Adrenal gland (tissue), 5 donors: ENCODE measurements at regions not wholly inside any gene's neighbourhood (a gene's known extent, or its start where the extent isn't known, plus 50 kb on each side); places are given as distances from the start of the nearest gene placed in this dataset.

Experiments used
- CTCF ChIP-seq, 6 experiments: fragments of 450-650 bp in 4 of 6; fragments of 200-600 bp in 2 of 6; sonication (generic) in 1 of 6; IDR thresholded peaks; 1 replicate in 5 of 6; 2 replicates in 1 of 6; pipeline versions ENCODE4 v1.5.1 to v1.8.0; 2016 to 2021; ENCODE audit warnings: antibody characterized with exemption in 6 of 6, mild to moderate bottlenecking in 2 of 6, moderate library complexity in 1 of 6
- POLR2A ChIP-seq, 2 donors: fragments of 450-650 bp; IDR thresholded peaks; one replicate each; pipeline ENCODE4 v1.6.1; 2017; ENCODE audit warnings: antibody characterized with exemption in 2 of 2, mild to moderate bottlenecking in 2 of 2, moderate library complexity in 1 of 2
- donor health status: DM: no; HTN: no; CAD: no.

GRCh38 chr10:3648576-3648975, 136.4 kb downstream of the KLF6 start:
- TF ChIP-seq POLR2A (IDR thresholded peaks at IDR 0.05) (no peak), CTCF (IDR thresholded peaks at IDR 0.05) (no peak)
